ENCODE measurements at regions not wholly inside any gene's neighbourhood (a gene's known extent, or its start where the extent isn't known, plus 50 kb on each side); places are given as distances from the start of the nearest gene placed in this dataset.

DNA sequence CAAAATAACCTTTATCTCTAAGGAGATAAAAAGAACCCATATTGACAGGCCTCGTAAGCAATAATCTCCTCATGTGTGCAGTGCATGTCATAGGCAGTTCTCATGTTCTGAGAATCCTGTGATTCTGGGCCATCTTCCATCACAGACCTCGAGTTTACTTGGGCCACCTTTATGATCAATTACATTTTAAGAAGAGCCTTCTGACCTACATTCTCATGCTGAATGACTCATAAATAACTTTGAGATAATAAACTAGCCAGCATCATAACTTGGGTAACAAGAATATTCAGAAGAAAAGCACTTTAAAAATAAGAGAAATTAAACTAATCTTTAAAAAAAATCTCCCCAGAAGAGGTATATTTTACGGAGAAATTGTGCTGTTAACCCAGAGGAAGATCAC is 310.7 kb upstream of the ZNF717 start:
- DNase-seq (ENCODE audit: insufficient read length): no peak
- TF ChIP-seq POLR2AphosphoS5 (IDR thresholded peaks at IDR 0.05; ENCODE audit: low read depth, low read length) (no peak), POLR2A (IDR thresholded peaks at IDR 0.05; ENCODE audit: low read depth, low read length) (no peak), TAF1 (IDR thresholded peaks at IDR 0.05; ENCODE audit: borderline replicate concordance, low read depth, low read length) (no peak)
- no peak for FAIRE-seq

- TF ChIP-seq TAF1 (IDR thresholded peaks at IDR 0.05; ENCODE audit: borderline replicate concordance, low read depth, low read length) (no peak), POLR2A (IDR thresholded peaks at IDR 0.05; ENCODE audit: low read depth, low read length) (no peak), POLR2AphosphoS5 (IDR thresholded peaks at IDR 0.05; ENCODE audit: low read depth, low read length) (no peak)
- FAIRE-seq (peak; percentile 5), DNase-seq (ENCODE audit: insufficient read length) (no peak)
Observed at GRCh38 chr3:76096836-76097588, 311.7 kb upstream of the ZNF717 start.

GRCh38 chr3:76097589-76097969 is 312.2 kb upstream of the ZNF717 start:
- TF ChIP-seq POLR2AphosphoS5 (IDR thresholded peaks at IDR 0.05; ENCODE audit: low read depth, low read length): no peak
- no peak for TF ChIP-seq POLR2A (IDR thresholded peaks at IDR 0.05; ENCODE audit: low read depth, low read length)
- TF ChIP-seq TAF1 (IDR thresholded peaks at IDR 0.05; ENCODE audit: borderline replicate concordance, low read depth, low read length): no peak
- FAIRE-seq (no peak), DNase-seq (ENCODE audit: insufficient read length) (no peak)

DNA sequence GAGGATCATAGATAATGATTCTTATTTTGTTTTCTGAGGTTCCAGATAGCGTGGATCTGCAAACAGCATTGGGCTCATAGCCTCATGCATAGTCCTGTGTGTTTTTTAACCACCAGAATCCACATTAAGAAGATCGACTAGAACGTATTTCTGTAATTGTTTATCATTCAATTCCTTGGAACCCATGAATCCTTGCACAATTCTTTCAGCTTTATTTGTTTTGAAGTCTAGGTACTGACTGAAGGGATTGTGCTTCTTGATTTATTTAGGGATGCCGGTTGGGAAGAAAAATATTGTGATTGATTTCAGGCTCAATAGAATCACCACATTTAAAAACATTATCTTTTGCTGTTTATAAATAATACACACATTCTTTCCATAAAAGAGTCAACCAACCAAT is 314.6 kb upstream of the ZNF717 start:
- DNase-seq (ENCODE audit: insufficient read length) (no peak), FAIRE-seq (no peak)
- no peak for TF ChIP-seq POLR2A (IDR thresholded peaks at IDR 0.05; ENCODE audit: low read depth, low read length)
- no peak for TF ChIP-seq TAF1 (IDR thresholded peaks at IDR 0.05; ENCODE audit: borderline replicate concordance, low read depth, low read length)
- no peak for TF ChIP-seq POLR2AphosphoS5 (IDR thresholded peaks at IDR 0.05; ENCODE audit: low read depth, low read length)

DNA sequence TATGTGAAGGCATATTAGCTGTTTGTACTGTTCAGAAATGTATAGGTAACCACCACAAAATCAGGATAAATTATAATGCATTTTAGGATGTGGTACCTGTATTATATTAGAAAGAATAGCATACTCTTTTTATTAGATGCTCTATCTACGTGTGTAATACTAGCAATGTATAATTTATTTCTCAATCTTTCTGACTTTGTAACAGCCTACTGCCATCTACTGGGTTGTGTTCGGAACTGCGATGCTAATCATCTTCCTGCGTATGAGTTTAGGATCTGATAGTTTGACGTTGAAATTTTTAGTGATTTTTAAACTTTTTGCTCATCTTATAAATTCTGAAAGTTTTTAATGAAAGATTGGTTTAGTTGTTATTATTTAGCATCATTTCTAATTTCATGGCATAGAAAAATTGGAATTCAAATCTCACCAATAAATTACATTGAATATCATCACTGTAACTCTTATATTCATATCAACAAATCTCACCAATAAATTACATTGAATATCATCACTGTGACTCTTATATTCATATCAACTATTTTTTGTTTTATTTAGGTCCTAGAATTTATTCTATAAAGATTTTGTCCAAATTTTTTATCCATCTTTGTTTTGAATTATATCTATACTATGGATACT is 322.7 kb upstream of the ZNF717 start:
- DNase-seq (ENCODE audit: insufficient read length) (no peak), FAIRE-seq (no peak)
- TF ChIP-seq TAF1 (IDR thresholded peaks at IDR 0.05; ENCODE audit: borderline replicate concordance, low read depth, low read length) (no peak), POLR2A (IDR thresholded peaks at IDR 0.05; ENCODE audit: low read depth, low read length) (no peak), POLR2AphosphoS5 (IDR thresholded peaks at IDR 0.05; ENCODE audit: low read depth, low read length) (no peak)

GRCh38 chr3:76111808-76112207 is 326.5 kb upstream of the ZNF717 start:
- FAIRE-seq (no peak), DNase-seq (ENCODE audit: insufficient read length) (no peak)
- no peak for TF ChIP-seq POLR2AphosphoS5 (IDR thresholded peaks at IDR 0.05; ENCODE audit: low read depth, low read length)
- no peak for TF ChIP-seq POLR2A (IDR thresholded peaks at IDR 0.05; ENCODE audit: low read depth, low read length)
- TF ChIP-seq TAF1 (IDR thresholded peaks at IDR 0.05; ENCODE audit: borderline replicate concordance, low read depth, low read length): no peak

- TF ChIP-seq POLR2AphosphoS5 (IDR thresholded peaks at IDR 0.05; ENCODE audit: low read depth, low read length): no peak
- no peak for TF ChIP-seq TAF1 (IDR thresholded peaks at IDR 0.05; ENCODE audit: borderline replicate concordance, low read depth, low read length)
- no peak for TF ChIP-seq POLR2A (IDR thresholded peaks at IDR 0.05; ENCODE audit: low read depth, low read length)
- no peak for FAIRE-seq
- no peak for DNase-seq (ENCODE audit: insufficient read length)
Observed at GRCh38 chr3:76122007-76122406, 336.7 kb upstream of the ZNF717 start.

DNA sequence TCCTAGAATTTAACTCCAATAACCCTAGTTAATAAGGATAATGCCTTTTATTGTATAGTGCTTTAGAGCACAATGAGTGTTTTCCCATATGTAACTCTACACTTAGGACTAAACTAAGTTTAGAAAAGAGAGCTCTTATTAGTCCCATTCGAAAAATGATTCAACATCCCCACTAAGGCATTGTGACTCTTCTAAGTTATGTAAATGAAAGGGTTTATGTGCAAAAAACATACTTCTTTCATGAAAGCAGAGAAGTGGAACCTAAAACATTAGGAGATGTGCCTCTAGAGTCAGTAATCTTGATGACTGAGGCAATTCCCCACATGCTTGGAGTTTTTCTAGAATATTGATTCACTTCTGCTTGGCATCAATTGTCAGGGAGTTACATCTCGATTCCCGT is 344.1 kb upstream of the ZNF717 start:
- DNase-seq (ENCODE audit: insufficient read length) (no peak), FAIRE-seq (no peak)
- TF ChIP-seq TAF1 (IDR thresholded peaks at IDR 0.05; ENCODE audit: borderline replicate concordance, low read depth, low read length): no peak
- no peak for TF ChIP-seq POLR2AphosphoS5 (IDR thresholded peaks at IDR 0.05; ENCODE audit: low read depth, low read length)
- TF ChIP-seq POLR2A (IDR thresholded peaks at IDR 0.05; ENCODE audit: low read depth, low read length): no peak

GRCh38 chr3:76131396-76132153 is 346.2 kb upstream of the ZNF717 start:
- TF ChIP-seq TAF1 (IDR thresholded peaks at IDR 0.05; ENCODE audit: borderline replicate concordance, low read depth, low read length) (no peak), POLR2A (IDR thresholded peaks at IDR 0.05; ENCODE audit: low read depth, low read length) (no peak), POLR2AphosphoS5 (IDR thresholded peaks at IDR 0.05; ENCODE audit: low read depth, low read length) (no peak)
- DNase-seq (ENCODE audit: insufficient read length) (no peak), FAIRE-seq (no peak)

- DNase-seq (ENCODE audit: insufficient read length) (no peak), FAIRE-seq (no peak)
- TF ChIP-seq POLR2A (IDR thresholded peaks at IDR 0.05; ENCODE audit: low read depth, low read length) (no peak), POLR2AphosphoS5 (IDR thresholded peaks at IDR 0.05; ENCODE audit: low read depth, low read length) (no peak), TAF1 (IDR thresholded peaks at IDR 0.05; ENCODE audit: borderline replicate concordance, low read depth, low read length) (no peak)
Observed at GRCh38 chr3:76132154-76132470, 346.8 kb upstream of the ZNF717 start.

DNA sequence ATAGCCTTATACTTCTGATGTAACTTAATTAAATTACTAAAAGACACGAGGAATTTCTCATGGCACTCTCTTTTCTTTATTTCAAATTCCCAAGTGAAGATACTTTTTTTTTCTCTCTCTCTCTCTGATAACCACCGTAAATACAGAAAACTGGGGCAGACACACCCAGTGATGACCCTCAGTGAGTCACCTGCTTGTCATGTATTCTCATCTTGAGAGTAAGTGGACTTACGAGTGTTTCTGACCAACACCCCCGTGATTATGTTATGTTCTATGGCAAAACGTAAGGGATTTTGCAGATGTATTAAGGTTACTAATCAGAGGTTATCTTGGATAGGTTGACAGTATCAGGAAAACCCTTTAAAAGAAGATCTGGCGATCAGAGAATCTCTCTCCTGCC is 348.8 kb upstream of the ZNF717 start:
- TF ChIP-seq POLR2AphosphoS5 (IDR thresholded peaks at IDR 0.05; ENCODE audit: low read depth, low read length) (no peak), POLR2A (IDR thresholded peaks at IDR 0.05; ENCODE audit: low read depth, low read length) (no peak), TAF1 (IDR thresholded peaks at IDR 0.05; ENCODE audit: borderline replicate concordance, low read depth, low read length) (no peak)
- FAIRE-seq (no peak), DNase-seq (ENCODE audit: insufficient read length) (no peak)

All from GM12892 (cell line).